ENCODE measurements at regions not wholly inside any gene's neighbourhood (a gene's known extent, or its start where the extent isn't known, plus 50 kb on each side); places are given as distances from the start of the nearest gene placed in this dataset.
"Not testable (repeated sequence)": the region's sequence is repeated elsewhere in the genome, so short reads cannot be mapped to it uniquely, and the experiment has no call there.

DNA sequence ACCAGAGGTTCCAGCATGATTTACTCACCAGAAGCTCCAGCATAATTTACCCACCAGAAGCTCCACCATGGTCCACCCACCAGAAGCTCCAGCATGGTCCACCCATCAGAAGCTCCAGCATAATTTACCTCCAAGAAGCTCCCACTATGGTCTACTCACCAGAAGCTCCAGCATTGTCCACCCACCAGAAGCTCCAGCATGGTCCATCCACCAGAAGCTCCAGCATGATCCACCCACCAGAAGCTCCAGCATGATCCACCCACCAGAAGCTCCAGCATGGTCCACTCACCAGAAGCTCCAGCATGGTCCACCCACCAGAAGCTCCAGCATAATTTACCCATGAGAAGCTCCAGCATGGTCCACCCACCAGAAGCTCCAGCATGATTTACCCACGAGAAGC is 4490.7 kb upstream of the OR11H1 start:
- H3K14ac ChIP-seq (replicated peaks; ENCODE audit: low read depth, low read length); H4K20me1 ChIP-seq (ENCODE audit: insufficient read depth, low read length); H2BK20ac ChIP-seq (ENCODE audit: low read depth, low read length); H2BK120ac ChIP-seq (ENCODE audit: low read depth, low read length); H3K27ac ChIP-seq (ENCODE audit: insufficient read depth, low read length); H2BK5ac ChIP-seq (ENCODE audit: low read depth, low read length, poor library complexity, severe bottlenecking); H3K56ac ChIP-seq (ENCODE audit: extremely low read depth, insufficient read depth, low read length); H3K79me1 ChIP-seq (ENCODE audit: low read depth in 1 of 2, low read length in 2 of 2); intact Hi-C loops (cut with micrococcal nuclease); H3K27me3 ChIP-seq (ENCODE audit: control insufficient read depth, insufficient read depth, low read length); H2AK5ac ChIP-seq (ENCODE audit: low read depth, low read length); POLR2A ChIA-PET (ENCODE audit: unreplicated experiment); H2BK15ac ChIP-seq (ENCODE audit: low read depth, low read length); in situ Hi-C loops (cut with MboI; ENCODE audit: low sequenced_read_pairs); H4K5ac ChIP-seq (ENCODE audit: low read depth, low read length); CTCF ChIA-PET; H3K4ac ChIP-seq (ENCODE audit: low read depth, low read length); H2AFZ ChIP-seq (replicated peaks; ENCODE audit: low read length, poor library complexity); BruUV-seq (replicated peaks); H3K4me3 ChIP-seq (ENCODE audit: insufficient read depth, low read depth, low read length); H3K23ac ChIP-seq (ENCODE audit: low read depth, low read length); H3K4me2 ChIP-seq (ENCODE audit: low read depth, low read length); dilution Hi-C loops (cut with HindIII; ENCODE audit: low sequenced_read_pairs, unreplicated experiment); H2AK9ac ChIP-seq (replicated peaks; ENCODE audit: low read depth, low read length, poor library complexity); H4K91ac ChIP-seq (ENCODE audit: insufficient read depth, low read depth, low read length); H3K4me1 ChIP-seq (ENCODE audit: control insufficient read depth, insufficient read depth, low read length); DNase-seq; H3K9ac ChIP-seq (ENCODE audit: low read depth, low read length); ATAC-seq (ENCODE audit: low read depth); H3K18ac ChIP-seq (ENCODE audit: low read depth, low read length); H3K9me1 ChIP-seq (ENCODE audit: insufficient read depth, low read length); H3K36me3 ChIP-seq (ENCODE audit: control insufficient read depth, insufficient read depth, low read length); H4K8ac ChIP-seq (ENCODE audit: low read depth in 2 of 2, low read length in 2 of 2): not testable (repeated sequence)
- H3K9me3 ChIP-seq (ENCODE audit: control insufficient read depth, insufficient read depth, low read length): peaks cover 52% of the 10 kb centered on the region
- WGBS, 2 experiments (ENCODE audit: extremely low coverage in 2 of 2, insufficient read length in 1 of 2): no CpG with 5 or more reads among the region's 1 CpG

DNA sequence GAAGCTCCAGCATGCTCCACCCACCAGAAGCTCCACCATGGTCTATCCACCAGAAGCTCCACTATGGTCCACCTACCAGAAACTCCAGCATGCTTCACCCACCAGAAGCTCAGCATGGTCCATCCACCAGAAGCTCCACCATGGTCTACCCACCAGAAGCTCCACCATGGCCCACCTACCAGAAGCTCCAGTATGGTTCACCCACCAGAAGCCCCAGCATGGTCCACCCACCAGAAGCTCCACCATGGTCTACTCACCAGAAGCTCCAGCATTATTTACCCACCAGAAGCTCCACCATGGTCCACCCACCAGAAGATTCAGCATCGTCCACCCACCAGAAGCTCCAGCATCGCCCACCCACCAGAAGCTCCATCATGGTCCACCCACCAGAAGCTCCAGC is 4490.2 kb upstream of the OR11H1 start:
- BruUV-seq (replicated peaks); H3K4ac ChIP-seq (ENCODE audit: low read depth, low read length); in situ Hi-C loops (cut with MboI; ENCODE audit: low sequenced_read_pairs); H3K79me1 ChIP-seq (ENCODE audit: low read depth in 1 of 2, low read length in 2 of 2); CTCF ChIA-PET; POLR2A ChIA-PET (ENCODE audit: unreplicated experiment); intact Hi-C loops (cut with micrococcal nuclease); H3K36me3 ChIP-seq (ENCODE audit: control insufficient read depth, insufficient read depth, low read length); H3K14ac ChIP-seq (replicated peaks; ENCODE audit: low read depth, low read length); H3K9me1 ChIP-seq (ENCODE audit: insufficient read depth, low read length); H3K27me3 ChIP-seq (ENCODE audit: control insufficient read depth, insufficient read depth, low read length); H3K4me1 ChIP-seq (ENCODE audit: control insufficient read depth, insufficient read depth, low read length); DNase-seq; dilution Hi-C loops (cut with HindIII; ENCODE audit: low sequenced_read_pairs, unreplicated experiment); H3K4me3 ChIP-seq (ENCODE audit: insufficient read depth, low read depth, low read length); H2BK20ac ChIP-seq (ENCODE audit: low read depth, low read length); H2AK9ac ChIP-seq (replicated peaks; ENCODE audit: low read depth, low read length, poor library complexity); H2AFZ ChIP-seq (replicated peaks; ENCODE audit: low read length, poor library complexity); H3K56ac ChIP-seq (ENCODE audit: extremely low read depth, insufficient read depth, low read length); H3K27ac ChIP-seq (ENCODE audit: insufficient read depth, low read length); H3K23ac ChIP-seq (ENCODE audit: low read depth, low read length); H2BK15ac ChIP-seq (ENCODE audit: low read depth, low read length); ATAC-seq (ENCODE audit: low read depth); H4K8ac ChIP-seq (ENCODE audit: low read depth in 2 of 2, low read length in 2 of 2); H4K5ac ChIP-seq (ENCODE audit: low read depth, low read length); H3K9ac ChIP-seq (ENCODE audit: low read depth, low read length); H3K18ac ChIP-seq (ENCODE audit: low read depth, low read length); H2BK120ac ChIP-seq (ENCODE audit: low read depth, low read length); H2AK5ac ChIP-seq (ENCODE audit: low read depth, low read length); H3K4me2 ChIP-seq (ENCODE audit: low read depth, low read length); H2BK5ac ChIP-seq (ENCODE audit: low read depth, low read length, poor library complexity, severe bottlenecking); H4K91ac ChIP-seq (ENCODE audit: insufficient read depth, low read depth, low read length); H4K20me1 ChIP-seq (ENCODE audit: insufficient read depth, low read length): not testable (repeated sequence)
- WGBS, 2 experiments (ENCODE audit: extremely low coverage in 2 of 2, insufficient read length in 1 of 2): no CpG with 5 or more reads among the region's 2 CpGs
- peaks cover 50% of the 10 kb centered on the region for H3K9me3 ChIP-seq (ENCODE audit: control insufficient read depth, insufficient read depth, low read length)

Measured in IMR-90 (cell line).